ENCODE measurements at regions not wholly inside any gene's neighbourhood (a gene's known extent, or its start where the extent isn't known, plus 50 kb on each side); places are given as distances from the start of the nearest gene placed in this dataset.

DNA sequence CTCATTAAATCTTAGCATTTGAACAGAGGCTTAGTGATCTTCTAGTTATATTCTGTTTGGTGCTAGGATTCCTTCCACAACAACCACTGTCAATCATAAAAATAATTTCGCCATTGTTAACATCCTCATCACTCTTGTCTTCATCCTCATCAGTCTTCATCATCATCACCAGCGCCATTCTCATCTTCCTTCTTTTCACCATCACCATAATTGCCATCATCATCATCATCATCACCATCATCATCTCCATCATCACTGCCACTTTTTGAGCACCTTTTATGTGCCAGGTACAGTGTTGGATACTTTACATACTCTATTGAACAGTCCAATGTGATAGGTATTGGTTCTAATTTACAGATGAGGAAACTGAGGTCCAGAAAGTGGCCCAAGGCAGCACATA is 245.7 kb downstream of the PTPRU start:
- no peak for DNase-seq

DNA sequence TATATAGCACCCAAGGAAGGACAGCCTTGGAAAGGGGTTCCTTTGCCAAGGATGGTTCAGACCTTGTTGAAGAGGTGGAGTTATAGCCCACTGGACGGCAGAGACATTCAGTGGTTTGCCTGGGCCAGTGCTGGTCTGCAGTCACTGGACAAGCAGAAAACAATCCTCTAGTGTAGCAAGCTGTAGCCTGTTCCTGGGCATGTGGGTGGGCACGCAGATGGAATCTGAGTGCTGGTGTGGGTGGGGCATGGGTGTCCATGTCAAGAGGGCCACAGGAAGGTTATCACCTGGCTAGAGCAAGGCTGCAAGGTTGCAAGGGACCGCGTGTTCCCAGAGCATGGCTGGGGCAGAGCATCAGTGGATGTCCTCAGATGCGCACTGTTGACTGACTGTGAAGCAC is 244.7 kb downstream of the PTPRU start:
- DNase-seq: peak; percentile 40

DNA sequence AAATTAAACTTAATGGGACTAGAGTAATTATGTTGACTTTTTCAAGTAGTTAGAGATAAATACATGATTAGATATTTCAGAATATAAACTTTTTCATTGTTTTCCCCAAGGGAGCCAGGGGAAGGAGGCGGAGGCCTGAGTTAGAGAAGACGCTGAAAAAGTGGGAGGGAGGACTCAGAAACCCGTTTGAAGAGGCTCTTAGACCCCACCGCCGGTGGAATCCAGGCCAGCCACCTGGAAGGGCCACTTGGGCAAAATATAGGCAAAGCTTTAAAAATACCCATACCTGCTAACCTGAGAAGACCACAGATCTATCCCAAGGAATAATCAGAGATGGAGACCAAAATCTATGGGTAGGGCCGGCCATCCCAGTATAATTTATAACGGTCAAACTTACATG is 242.6 kb downstream of the PTPRU start:
- DNase-seq: peak; percentile 22

DNA sequence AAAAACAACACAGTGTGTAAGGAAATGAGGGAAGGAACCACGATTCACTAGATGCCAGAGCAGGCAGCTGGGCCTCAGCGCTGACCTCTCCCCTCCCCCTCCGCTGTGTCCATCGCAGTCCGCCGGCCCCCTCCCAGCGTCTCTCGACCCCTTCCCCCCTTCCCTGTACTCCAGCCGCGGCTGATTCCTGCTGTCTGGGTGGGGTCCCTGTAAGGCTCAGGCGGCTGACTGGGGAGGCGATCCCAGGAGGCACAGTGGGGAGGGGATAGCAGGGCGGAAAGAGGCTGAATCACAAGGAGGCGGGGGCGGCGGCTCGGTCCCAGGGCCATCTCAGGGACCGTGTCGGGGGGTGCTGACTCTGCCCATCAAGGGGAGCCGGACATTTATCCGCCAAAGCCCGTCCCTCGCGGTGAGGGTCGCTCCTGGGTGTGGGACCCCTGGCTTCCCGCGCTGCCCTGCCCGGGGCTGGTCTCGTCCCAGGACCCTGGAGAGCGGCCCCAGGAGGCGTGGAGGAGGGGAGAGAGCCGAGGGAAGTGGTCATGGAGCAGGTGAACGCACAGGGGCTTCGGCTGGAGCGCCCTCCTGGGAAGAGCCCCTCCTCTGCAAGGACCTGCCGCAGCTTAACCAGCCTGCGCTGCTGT is 241.9 kb downstream of the PTPRU start:
- peak; percentile 73 for DNase-seq

DNA sequence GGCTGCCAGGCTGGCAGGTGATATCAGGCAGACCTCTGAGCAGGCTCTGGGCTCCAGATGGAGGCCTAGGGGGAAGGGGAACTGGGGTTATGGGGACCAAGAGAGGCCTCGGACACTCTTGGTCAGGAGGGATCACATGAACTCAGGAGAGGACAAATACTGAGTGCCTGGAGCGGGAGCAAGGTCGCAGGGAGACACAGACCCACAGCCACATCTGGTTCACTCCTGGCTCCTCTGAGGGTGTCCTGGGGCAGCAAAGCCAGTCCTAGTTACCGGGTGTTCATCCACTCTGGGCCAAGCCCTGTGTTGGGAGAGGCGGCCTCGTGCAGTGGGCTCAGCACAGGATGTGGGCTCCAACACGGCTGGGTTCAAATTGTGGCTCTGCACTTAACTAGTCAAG is 239.0 kb downstream of the PTPRU start:
- DNase-seq: peak; percentile 46

DNA sequence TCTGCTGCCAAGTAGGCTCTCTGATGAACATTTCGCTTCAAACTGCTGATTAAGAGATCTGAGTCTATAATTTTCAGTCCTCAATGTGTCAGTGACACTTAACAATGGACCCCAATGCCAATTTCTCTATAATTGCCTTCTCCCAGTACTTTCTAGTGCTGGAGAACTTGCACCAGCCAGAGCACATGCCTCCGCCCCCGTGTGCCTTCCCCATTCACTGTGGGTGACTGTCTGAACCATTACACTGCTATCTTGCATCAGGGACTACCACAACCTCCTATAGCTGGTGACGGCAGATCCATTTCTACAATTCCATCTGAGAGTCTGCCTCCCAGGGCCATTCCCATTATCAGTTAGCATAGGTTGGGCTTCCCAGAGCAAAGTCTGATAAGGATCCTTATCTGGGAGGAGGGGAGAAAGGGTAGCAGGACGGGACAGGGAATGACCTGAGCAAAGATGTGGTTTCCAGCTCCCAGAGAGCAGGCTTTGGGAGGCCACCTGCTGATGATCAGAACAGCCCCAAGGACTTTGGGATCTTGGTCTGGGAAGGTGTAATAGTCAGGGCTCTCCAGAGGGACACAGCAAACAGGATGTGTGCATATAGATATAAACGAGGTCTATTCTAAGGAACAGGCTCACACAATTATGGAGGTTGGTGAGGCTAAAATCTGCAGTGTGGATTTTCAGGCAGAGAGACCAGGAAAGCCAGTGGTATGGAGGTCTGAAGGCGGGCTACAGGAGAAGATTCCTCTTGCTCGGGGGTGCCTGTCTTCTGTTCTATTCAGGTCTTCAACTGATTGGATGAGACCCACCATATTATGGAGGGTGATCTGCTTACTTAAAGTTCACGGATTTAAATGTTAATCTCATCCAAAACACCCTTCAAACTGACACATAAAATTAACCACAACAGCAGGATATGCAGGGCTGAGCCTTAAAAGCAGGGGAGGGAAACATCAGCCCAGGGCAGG is 238.2 kb downstream of the PTPRU start:
- peak; percentile 51 for DNase-seq

DNA sequence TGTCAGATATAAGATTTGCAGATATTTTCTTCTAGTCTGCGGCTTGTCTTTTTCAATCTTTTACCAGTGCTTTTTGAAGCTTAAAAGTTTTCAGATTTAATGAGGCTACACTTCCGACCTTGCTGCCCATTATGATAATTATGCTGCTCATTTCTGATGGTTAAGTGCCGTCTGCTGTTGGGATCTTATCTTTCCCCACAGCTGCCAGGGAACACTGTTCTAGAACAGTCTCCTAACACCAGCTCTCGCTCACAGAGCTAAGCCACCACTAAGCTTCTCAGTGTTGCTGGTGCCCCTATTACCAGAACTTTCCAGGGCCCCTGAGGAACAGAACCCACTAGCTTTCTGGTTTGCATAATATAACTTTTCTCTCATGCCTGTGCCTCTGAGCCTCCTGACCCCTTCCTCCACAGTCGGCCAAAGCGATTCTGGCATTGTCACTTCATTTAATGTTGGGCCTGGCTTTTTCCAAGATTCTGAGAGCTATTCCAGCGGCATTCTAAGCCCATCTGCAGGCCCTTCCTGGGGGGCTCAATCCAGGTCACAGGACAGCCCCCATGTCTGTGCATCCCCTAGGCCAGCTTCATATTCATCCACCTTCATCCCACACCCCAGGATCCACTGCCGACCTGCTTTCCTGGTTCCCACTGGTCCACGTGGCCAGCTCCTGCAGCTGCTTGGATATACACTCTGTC is 237.0 kb downstream of the PTPRU start:
- DNase-seq: peak; percentile 35

DNA sequence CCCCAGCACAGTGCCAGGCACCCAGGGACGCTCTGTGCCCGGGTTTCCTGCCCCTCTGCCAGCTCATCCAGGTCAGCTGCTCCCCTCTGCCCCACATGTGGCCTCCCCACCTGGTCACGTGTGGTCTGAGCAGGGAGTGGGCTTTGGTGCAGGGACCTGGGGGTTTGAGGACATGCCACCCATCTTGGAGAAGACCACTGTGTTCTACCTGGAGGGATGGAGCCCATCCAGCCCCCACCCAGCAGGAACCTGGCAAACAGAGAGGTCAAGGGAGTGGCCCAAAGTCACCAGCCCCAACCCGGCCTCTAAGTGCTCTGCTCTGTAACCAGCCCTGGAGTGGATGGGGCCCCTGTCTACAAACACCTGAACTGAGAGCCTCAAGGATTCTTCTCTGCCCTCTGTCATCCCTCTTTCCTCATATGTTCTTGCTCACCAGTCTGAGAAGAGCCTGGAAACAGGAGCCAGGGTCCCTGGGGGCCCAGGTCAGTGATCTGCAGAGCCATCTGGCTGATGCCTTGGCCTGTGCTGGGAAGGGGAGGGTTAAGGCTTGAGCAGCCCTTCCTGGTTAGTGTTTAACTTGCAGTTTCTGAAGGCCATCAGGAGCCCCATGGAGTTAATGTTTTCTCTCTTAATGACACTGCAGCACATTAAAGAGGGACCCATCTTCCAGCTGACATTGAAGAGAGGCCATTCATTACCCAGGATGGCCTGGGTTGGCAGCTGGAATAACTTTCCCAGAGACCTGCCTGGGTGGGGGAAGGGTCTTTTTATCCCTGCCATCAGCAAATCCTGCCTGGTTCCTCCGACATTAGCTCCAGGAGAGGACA is 235.4 kb downstream of the PTPRU start:
- peak; percentile 73 for DNase-seq

DNA sequence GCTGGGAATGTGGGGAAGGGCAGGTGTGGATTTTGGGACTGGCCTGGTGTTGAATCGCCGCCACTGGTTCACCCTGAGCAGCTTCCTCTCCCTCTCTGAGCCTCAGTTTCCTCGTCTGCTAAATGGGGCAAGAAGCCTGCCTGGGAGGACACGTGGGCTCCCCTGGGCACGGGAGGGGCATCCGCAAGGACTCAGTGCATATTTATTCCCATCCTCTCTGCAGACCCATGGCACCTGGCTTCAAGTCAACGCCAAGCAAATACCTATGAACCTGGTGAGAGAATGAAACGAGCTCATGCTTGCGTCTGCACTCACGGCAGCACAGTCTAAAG is 234.4 kb downstream of the PTPRU start:
- no peak for DNase-seq

DNA sequence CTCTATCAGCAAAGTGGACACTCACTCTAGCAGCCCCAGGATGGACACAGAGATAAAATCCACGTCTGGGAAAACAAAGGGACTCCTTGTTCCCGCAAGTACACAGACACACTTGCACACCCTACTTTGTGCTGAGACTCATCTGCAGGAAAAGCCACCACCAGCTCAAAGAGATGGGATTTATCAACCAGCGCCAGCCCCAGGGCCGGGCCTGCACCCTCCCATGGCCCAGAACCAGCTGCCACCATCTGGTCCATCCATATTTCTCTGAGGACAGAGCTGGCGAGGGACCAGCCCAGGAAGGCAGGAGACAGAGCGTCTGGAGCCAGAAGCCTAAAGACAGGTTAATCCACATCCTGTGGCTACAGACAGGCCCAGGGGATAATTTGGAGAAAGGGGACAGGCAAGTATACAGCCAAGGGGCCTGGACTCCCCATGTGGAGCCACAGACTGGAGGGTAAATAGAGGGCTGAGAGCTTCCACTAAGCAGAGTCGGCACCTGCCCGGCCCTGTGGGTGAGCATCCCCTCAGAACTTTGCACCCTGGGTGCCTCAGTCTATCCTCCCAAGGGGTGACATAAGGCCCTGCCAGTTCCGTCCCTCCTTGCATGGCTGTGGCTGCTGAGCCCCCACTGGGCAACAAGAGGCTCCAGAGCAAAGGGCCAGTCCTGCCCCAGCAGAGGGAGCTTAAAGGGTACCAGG is 233.9 kb downstream of the PTPRU start:
- DNase-seq: peak; percentile 54

DNA sequence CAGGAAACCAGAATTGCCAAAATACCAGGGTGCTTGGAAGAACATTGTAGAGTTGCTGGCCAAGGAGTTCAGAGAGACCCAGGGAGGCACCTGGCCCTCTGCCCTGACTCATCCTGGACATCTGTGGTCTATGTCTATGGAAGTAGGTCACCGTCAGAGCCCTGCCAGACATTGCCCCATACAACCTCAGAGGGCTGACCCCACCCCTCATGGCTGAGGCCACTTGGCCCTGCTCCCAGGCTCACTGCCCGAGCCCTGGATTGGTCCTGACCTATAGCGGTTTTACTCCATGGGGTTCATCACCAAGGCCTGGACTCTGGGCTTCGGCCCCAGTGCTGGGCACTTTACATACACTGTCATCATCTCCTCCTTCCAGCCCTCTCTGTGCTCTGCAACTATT is 233.1 kb downstream of the PTPRU start:
- peak; percentile 50 for DNase-seq

DNA sequence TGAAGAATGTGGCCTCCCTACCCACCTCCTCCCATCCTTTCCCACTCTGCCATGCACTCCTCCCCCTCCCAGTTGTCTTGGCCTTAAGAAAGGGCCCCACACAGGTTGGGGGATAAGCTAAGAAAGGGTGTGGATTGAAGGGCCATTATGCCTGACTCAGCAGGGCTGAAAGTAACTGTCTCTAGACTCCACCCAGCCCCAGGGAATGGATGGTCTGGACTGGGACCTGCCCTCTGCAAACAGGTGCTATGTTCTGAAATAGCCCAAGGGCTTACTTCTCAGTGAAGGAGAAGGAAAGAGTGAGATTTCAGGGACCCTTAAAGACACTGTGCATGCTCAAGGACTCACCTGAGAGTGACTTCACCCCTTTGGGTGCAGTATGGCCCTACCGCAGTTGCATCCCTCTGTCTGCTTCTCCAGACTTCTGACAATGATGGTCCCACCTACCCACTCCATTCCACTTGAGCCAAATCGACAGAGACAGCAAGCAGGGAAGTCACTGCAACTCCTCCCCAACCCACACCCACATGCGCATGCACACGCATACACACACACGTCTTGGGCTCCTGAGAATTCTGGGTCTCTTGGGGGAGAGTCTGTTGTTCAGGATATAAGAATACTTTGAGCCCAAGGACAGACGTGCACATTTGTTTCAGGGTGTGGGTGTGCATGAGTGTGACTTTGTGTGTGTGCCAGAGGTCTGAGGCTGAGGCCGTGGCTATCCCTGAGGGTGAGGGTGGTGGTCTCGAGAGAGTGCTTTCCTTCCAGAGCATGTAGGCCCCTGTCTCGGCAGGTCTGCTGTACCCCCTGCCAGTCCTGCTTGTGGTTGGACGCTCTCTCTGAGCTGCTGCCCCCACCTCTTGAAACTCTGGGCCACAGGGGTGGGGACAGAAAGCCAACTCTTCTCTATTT is 231.9 kb downstream of the PTPRU start:
- no peak for DNase-seq

DNA sequence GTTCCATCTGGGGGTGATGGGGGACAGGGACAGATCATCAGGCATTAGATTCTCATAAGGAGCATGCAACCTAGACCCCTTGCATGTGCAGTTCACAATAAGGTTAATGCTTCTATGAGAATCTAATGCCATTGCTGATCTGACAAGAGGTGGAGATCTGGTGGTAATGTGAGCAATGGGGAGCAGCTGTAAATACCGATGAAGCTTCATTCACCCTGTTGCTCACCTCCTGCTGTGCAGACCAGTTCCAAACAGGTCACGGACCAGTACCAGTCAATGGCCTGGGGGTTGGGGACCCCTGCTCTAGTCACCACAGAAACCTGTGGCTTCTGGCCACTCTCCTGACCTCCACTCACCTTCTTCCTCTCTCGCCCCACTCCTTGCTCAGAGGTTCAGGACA is 229.9 kb downstream of the PTPRU start:
- no peak for DNase-seq

DNA sequence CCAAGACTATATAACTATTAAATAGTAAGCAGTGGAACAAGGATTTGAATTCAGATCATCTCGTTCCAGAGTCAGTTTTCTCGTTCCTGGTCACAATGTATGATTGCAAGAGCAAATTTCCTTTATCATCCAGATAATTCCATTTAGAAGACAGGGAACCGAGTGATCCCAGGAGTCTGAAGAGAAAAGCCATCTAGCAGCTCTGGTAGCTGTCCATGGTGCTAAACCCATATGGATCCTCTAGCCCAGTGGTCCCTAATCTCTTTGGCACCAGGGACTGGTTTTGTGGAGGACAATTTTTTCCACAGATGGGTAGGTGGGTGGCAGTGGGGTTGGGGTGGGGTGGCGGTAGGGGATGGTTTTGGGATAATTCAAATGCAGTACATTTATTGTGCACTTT is 229.4 kb downstream of the PTPRU start:
- no peak for DNase-seq

DNA sequence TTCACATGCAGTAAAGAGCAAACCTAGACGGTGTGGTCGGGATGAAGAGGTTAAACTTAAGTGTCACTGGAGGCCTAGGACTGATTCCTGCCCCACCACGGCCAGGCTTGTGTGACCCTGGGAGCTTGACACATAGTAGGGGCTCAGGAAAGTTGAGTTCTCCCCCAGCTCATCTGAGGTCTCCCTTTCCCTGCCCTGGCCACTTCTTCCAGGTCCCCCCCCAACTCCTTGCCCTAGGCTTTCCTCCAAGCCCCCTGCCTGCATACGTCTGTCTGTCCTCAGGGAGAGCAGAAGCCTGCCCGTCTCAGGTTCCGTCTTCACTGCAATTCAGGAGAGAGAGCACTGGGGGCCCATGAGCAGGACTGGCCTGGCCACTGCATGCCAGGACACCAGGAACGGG is 225.8 kb downstream of the PTPRU start:
- DNase-seq: no peak

DNA sequence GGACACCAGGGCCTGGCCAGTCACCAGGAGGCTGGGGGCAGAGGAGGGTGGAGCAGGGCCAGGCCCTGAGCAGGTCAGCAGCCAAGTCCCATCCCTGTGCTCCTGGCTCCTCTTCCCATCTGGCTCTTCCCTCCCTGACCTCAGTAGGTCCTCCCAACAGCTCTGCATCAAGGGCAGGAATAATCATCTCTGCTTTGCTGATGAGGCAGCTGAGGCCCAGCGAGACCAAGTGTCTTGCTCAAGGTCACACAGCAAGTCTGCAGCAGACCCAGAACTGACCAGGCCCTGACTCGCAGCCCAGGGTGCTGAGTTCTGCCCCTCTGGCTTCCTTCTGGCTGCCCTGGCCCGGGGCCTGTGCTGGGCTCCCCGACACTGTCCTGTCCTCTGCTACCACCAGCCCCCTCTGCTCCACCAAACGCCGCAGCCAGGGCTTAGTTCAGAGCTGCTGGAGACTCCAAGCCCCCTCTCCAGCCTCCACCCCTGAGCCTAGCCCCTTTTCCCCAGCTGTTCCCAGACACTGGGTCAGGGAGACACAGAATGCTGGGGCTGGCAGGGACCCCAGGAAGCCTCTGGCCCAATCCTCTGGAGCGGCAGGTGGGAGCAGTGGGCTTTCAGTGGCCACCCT is 224.9 kb downstream of the PTPRU start:
- no peak for DNase-seq

DNA sequence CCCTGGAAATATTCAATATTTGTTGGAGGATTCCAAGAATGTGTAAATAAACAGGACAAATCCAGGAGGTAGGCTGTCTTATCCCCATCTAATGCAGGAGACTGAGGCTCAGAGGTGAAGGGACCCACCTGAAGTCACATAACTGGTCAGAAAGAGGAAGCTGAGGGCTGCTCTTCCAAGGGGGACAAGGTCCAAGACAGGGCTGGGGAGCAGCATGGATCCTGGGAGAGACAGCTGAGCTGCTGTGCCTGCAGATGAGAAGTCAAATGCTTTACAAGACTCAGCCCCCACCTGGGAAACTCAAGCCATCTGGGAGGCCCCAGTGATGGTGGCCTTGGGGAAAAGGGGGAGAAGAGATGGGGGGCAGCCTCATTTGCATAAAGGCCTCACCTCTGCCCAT is 224.4 kb downstream of the PTPRU start:
- no peak for DNase-seq

DNA sequence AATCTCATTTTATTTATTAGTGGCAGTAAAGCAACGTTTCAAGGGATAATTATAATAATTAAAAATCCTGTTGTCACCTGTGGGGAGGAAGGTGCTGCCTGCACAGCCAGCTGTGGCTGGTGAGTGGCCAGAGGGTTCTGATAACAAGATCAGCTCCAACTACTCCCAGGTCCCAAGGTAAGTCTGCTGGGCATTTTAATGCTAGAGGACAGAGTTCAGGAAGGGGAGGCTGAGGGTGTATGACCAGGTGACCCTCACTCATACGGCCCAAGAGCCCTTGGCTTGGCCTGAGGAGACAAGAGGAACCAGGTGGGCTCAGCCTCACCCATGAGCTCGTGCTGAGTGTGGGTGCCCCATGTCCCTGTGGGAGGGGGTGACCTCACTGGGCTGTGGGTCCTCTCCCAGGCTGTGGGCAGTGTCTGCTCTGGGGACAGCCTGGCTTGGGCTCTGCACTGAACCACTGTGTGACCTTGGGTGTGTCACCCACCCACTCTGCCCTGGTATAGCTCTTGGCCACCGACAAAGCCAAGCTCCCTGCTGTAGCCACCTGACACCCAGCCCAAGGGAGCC is 223.8 kb downstream of the PTPRU start:
- no peak for DNase-seq

DNA sequence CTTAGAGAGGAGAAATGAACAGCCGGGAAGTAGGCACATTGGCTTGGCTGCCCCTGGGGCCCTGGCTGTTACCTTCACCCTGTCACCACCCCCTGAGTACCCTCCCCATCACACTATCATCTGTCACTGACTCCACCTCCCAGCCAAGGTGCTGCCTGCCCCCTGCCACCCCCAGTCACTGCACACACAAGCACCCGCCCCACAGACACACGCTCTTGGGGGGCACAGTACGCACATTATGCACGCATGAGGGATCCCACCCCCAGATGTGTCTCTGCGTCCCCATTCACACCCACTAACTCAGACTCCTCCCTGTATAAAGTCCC is 223.3 kb downstream of the PTPRU start:
- DNase-seq: no peak

Data from islet precursor cell (in vitro differentiated cells).